Left ventricle myocardium inferior (tissue), 1 donor: ENCODE measurements at regions not wholly inside any gene's neighbourhood (a gene's known extent, or its start where the extent isn't known, plus 50 kb on each side); places are given as distances from the start of the nearest gene placed in this dataset.

Experiments
- DNase-seq: peaks from one replicate; pipeline ENCODE4 v3.0.0-alpha.2; 2020
- H3K27ac ChIP-seq: fragments of 200-600 bp; replicated peaks from 2 replicates; pipeline ENCODE4 v1.8.0; 2021
- H3K27me3 ChIP-seq: fragments of 200-600 bp; 2 replicates; pipeline ENCODE4 v1.8.0; 2021; ENCODE audit warnings: low read depth
- H3K36me3 ChIP-seq: fragments of 200-600 bp; 2 replicates; pipeline ENCODE4 v1.8.0; 2021
- H3K4me1 ChIP-seq: fragments of 200-600 bp; 2 replicates; pipeline ENCODE4 v1.8.0; 2021
- H3K4me3 ChIP-seq: fragments of 200-600 bp; 2 replicates; pipeline ENCODE4 v1.8.0; 2021; ENCODE audit warnings: mild to moderate bottlenecking, moderate library complexity
- H3K9me3 ChIP-seq: fragments of 200-600 bp; replicated peaks from 2 replicates; pipeline ENCODE4 v1.8.0; 2021
- intact Hi-C: fragments of 100-400 bp; cut with micrococcal nuclease; formaldehyde crosslinking; loops from one replicate; pipeline ENCODE4 v1.11.0; 2022
- TF ChIP-seq, protein P1 (sequence below): fragments of 200-600 bp; IDR thresholded peaks from 2 replicates; pipeline ENCODE4 v1.8.0; 2021; ENCODE audit warnings: antibody characterized with exemption, mild to moderate bottlenecking, borderline replicate concordance
- donor health status: DM: no; HTN: yes; CAD: no; lungs with severe emphysema.

DNA sequence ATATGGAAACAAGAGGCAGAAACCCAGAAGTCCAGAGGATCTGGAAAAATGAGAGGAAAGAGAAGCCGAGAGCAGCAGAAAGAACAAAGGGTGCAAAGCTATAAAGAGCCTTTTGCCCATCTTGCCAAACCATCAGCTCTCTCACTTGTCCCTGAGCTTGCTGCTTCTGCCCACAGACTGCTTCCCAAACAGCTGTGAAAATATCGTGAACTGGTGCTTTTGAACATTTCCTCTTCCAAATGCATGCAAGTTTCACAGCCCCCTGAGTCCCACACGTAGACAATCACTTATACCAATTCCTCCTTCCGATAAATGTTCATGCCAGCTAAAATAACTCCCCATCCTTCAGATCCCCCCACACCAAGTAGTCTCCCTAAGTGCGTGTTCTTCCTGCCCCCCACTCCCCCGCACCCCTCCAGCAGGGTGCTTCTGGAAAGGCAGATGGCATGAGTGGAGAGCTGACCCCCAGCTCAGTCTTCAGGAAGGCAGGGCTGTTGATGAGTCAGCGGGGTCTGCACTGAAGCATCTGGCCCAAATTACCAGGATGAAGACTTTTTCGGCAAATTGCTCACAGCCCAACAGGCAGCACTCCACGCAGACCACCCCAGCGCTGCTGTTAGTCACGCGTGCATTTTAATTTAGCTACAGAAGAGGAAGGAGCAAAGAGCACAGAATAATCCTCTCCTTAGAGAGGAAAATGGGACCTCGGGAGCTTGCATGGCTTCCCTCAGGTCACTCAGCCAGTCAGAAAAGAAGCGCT, 76.1 kb upstream of the KCNMA1 start:
- H3K27ac ChIP-seq: no peak overlapping the region
- H3K4me3 ChIP-seq: no peak overlapping the region
- H3K36me3 ChIP-seq: no peaks in the 10 kb centered on the region
- H3K4me1 ChIP-seq: peaks cover 6% of the 10 kb centered on the region
- intact Hi-C loops: loop anchor here (10.0 kb wide), 1 partner anchor 549 kb away; no protein-coding TSS in a partner anchor
- no peaks in the 10 kb centered on the region for H3K9me3 ChIP-seq
- H3K27me3 ChIP-seq: peaks cover 97% of the 10 kb centered on the region
- no peak for DNase-seq
- TF ChIP-seq, protein P1, sequence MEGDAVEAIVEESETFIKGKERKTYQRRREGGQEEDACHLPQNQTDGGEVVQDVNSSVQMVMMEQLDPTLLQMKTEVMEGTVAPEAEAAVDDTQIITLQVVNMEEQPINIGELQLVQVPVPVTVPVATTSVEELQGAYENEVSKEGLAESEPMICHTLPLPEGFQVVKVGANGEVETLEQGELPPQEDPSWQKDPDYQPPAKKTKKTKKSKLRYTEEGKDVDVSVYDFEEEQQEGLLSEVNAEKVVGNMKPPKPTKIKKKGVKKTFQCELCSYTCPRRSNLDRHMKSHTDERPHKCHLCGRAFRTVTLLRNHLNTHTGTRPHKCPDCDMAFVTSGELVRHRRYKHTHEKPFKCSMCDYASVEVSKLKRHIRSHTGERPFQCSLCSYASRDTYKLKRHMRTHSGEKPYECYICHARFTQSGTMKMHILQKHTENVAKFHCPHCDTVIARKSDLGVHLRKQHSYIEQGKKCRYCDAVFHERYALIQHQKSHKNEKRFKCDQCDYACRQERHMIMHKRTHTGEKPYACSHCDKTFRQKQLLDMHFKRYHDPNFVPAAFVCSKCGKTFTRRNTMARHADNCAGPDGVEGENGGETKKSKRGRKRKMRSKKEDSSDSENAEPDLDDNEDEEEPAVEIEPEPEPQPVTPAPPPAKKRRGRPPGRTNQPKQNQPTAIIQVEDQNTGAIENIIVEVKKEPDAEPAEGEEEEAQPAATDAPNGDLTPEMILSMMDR: no peak

DNA sequence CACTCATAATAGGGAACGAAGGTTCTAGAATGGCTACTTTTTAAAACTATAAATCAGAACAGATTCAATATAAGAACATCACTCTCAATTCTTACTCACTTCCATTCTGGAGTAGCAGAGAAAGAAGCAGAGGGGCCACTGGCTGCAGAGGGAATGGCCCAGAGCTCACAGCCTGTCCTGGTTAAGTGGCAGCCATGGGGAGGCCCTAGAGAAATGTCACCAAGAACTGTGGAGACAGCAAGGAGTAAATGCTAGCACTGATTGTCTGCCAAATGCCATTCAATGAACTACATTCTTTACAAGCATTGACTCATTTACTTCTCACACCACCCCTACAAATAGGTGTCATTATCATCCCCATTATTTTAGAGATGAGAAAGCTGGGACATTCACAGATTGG, 74.6 kb upstream of the KCNMA1 start:
- intact Hi-C loops: loop anchor here (10.0 kb wide), 1 partner anchor 547 kb away; no protein-coding TSS in a partner anchor
- DNase-seq: no peak
- Histone ChIP-seq H3K4me3 (no peak overlapping the region), H3K9me3 (no peaks in the 10 kb centered on the region), H3K27ac (no peak overlapping the region), H3K36me3 (no peaks in the 10 kb centered on the region), H3K4me1 (peaks cover 6% of the 10 kb centered on the region), H3K27me3 (peaks cover 82% of the 10 kb centered on the region)
- TF ChIP-seq, protein P1: no peak

DNA sequence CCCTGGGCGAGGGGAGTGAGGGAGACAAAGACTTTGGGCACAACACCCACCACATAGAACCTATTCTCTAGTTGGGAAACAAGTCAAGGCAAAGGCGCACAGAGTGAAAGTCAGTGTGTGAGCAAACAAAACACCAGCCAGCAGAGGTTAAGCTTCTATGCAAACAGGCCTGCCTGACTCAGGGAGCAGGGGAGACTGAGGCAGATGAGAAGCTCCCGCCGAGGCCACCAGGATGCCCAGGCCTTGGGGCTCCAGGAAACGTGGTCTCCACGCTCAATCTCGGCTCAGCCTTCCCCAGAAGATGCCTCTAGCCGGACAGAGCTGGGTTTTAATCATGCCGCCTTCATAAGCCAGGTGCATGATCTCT, 74.1 kb upstream of the KCNMA1 start:
- TF ChIP-seq, protein P1: peak; percentile 8
- no peak for DNase-seq
- peak overlapping the region; percentile 63 for H3K4me3 ChIP-seq
- no peak overlapping the region for H3K27ac ChIP-seq
- peaks cover 6% of the 10 kb centered on the region for H3K4me1 ChIP-seq
- H3K27me3 ChIP-seq: peaks cover 77% of the 10 kb centered on the region
- H3K36me3 ChIP-seq: no peaks in the 10 kb centered on the region
- intact Hi-C loops: loop anchor here (10.0 kb wide), 1 partner anchor 547 kb away; no protein-coding TSS in a partner anchor
- no peaks in the 10 kb centered on the region for H3K9me3 ChIP-seq

DNA sequence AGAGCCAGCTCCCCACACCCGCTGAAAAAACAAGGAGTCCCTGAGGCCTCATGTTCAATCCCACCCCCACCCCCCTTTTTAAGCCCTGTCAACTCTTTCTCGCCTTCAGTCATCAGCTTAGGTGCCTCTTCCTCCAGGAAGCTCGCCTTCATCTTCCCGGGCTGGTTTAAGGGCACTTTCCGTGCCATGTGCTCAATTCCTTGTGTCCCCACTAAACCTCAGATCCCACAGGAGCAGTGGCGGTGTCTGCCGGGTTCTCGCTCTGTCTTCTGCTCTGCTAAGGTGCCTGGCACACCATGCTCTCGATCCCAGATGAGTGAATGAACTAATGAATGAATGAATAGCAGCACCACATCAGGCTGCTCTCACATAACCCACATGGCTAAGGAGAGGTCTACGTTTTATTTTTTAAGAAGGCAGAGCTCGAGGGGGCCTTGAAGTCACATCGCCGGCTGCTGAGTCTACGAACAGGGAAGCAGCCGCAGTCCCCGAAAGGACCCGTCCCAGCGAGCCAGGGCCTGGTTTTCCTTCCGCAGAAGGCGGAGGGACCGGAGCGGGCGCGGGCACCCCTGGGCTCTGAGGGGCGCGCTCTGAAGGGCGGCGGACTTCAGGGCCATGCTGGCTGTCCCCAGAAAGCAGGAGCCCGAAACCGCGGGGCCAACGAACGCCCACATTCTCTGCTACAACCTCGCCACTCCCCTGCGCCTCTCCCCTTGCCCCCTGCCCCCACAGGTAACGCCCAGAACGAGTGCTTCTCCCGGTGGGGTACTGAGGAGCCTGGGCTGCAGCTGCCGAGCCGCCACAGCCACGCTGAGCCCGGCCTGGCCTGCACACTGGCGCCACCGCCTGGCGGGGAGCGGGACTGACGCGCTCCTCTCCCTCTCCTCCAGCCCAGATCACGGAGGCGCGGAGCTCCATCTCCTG, 73.4 kb upstream of the KCNMA1 start:
- peak overlapping the region; percentile 63 for H3K4me3 ChIP-seq
- TF ChIP-seq, protein P1: peak; percentile 98
- H3K4me1 ChIP-seq: peaks cover 6% of the 10 kb centered on the region
- H3K27ac ChIP-seq: no peak overlapping the region
- peak; percentile 69 for DNase-seq
- peaks cover 70% of the 10 kb centered on the region for H3K27me3 ChIP-seq
- intact Hi-C loops: loop anchor here (10.0 kb wide), 1 partner anchor 546 kb away; no protein-coding TSS in a partner anchor
- H3K36me3 ChIP-seq: no peaks in the 10 kb centered on the region
- H3K9me3 ChIP-seq: no peaks in the 10 kb centered on the region

DNA sequence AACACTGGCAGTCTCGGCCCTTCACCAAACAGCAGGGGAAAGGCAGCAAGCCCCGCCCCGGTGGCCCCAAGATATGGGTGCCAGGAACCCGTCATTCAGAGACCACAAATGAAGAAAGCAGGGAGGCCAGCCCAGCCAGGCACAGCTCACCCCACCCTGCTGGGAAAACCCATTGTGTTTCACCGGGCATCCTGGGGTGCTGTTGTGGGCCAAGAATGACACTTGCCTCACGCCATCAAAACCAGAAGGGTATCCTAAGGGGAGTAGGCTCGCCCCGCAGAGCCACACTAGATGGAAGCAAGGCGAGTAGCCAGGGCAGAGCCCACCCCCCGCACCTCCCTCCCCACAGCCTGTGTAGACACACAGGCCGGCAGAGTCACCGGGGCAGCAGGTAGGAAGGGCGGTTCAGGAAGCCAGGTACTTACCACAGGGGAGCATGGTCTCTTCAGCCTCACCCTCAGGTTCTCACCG, 72.5 kb upstream of the KCNMA1 start:
- Histone ChIP-seq H3K36me3 (no peaks in the 10 kb centered on the region), H3K4me3 (no peak overlapping the region), H3K27me3 (peaks cover 65% of the 10 kb centered on the region), H3K27ac (no peak overlapping the region), H3K9me3 (no peaks in the 10 kb centered on the region), H3K4me1 (peaks cover 6% of the 10 kb centered on the region)
- no peak for DNase-seq
- intact Hi-C loops: loop anchor here (10.0 kb wide), 1 partner anchor 545 kb away; no protein-coding TSS in a partner anchor
- TF ChIP-seq, protein P1: no peak
